ENCODE measurements at regions not wholly inside any gene's neighbourhood (a gene's known extent, or its start where the extent isn't known, plus 50 kb on each side); places are given as distances from the start of the nearest gene placed in this dataset.
"Not testable (repeated sequence)": the region's sequence is repeated elsewhere in the genome, so short reads cannot be mapped to it uniquely, and the experiment has no call there.

- DNase-seq (ENCODE audit: low read depth): no peak
Measured at GRCh38 chr9:33739398-33739797, 56.0 kb upstream of the PRSS3 start.

- no peak for DNase-seq (ENCODE audit: low read depth)
Measured at GRCh38 chr9:33740075-33740474, 55.3 kb upstream of the PRSS3 start.

GRCh38 chr9:33740958-33741357, 54.4 kb upstream of the PRSS3 start:
- DNase-seq (ENCODE audit: low read depth): not testable (repeated sequence)

- no peak for DNase-seq (ENCODE audit: low read depth)
Measured at GRCh38 chr9:33742051-33742450, 53.3 kb upstream of the PRSS3 start.

- DNase-seq (ENCODE audit: low read depth): no peak
Measured at GRCh38 chr9:33742519-33742918, 52.8 kb upstream of the PRSS3 start.

Data from renal cortical epithelial cell (primary cell).